GM18519 (cell line): ENCODE measurements at regions not wholly inside any gene's neighbourhood (a gene's known extent, or its start where the extent isn't known, plus 50 kb on each side); places are given as distances from the start of the nearest gene placed in this dataset.

ENCODE experiments used
- ATAC-seq: cut with Tn5 transposase; IDR thresholded peaks from one replicate; pipeline ENCODE4 v1.9.1; 2021; ENCODE audit warnings: mild to moderate bottlenecking, moderate library complexity; ENCODE audit not compliant: unreplicated experiment, low FRiP score

DNA sequence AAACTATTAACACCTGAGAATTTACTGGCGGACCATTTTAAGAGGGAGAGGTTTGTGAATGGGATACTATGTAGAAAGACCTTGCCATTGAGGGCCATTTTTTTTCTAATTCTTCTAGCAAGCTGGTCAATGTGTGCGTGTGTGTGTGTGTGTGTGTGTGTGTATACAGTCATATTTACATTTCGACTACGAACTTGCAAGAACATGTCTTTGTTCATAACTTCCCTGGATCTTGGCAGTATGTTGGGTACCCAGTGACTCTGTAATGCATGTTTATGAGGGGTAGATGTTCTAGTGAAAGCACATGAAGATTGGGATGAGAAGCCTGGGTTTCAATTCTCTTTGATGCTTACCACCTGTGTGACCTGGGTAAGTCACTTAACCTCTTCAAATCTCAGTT lies 133.6 kb downstream of the UBE2E3 start:
- no peak for ATAC-seq

GRCh38 chr2:181116261-181116660 lies 135.9 kb downstream of the UBE2E3 start:
- ATAC-seq, result no peak

- ATAC-seq, result no peak
Observed at GRCh38 chr2:181117206-181117925, 137.0 kb downstream of the UBE2E3 start.

GRCh38 chr2:181120625-181121024 lies 140.2 kb downstream of the UBE2E3 start:
- ATAC-seq, result no peak

- ATAC-seq, result no peak
Observed at GRCh38 chr2:181121996-181122395, 141.6 kb downstream of the UBE2E3 start.

DNA sequence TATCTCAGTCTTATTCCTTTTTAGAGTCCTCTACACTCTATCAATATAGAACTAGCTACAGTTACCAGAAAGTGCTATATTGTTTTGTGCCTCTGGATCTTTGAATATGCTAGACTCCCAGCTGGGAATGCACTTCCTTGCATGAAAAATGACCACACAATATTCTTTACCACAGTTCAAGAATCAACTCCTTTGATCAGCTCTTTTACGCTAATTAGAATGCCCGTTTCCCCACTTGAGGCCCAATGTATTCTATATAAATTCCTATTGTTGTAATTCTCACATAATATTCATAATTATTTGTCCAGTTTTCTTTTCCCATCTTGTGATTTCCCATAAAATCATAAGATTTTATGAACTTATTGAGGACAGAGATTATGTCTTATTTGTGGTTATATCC lies 142.2 kb downstream of the UBE2E3 start:
- no peak for ATAC-seq

DNA sequence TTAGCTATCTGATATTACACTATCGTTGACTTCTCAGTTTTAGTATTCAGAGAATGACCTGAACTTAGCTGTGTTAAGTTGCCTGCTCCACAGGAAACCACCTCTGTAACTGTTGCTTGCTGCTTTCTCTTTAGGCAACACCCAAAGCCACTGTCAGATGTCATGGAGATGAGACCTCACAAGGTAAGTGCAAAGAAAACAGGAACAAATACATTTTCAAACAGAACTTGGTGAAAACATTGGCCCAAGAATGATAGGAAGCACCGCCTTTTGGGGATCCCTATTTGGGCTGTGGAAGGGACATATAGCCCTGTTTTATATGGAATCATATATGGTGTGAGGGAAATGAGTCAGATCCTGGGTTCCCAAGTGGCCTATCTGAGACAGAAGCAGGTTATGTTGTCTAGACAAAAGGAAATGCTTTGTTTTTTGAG lies 143.4 kb downstream of the UBE2E3 start:
- peak; percentile 89 for ATAC-seq

GRCh38 chr2:181124497-181124896 lies 144.1 kb downstream of the UBE2E3 start:
- no peak for ATAC-seq

DNA sequence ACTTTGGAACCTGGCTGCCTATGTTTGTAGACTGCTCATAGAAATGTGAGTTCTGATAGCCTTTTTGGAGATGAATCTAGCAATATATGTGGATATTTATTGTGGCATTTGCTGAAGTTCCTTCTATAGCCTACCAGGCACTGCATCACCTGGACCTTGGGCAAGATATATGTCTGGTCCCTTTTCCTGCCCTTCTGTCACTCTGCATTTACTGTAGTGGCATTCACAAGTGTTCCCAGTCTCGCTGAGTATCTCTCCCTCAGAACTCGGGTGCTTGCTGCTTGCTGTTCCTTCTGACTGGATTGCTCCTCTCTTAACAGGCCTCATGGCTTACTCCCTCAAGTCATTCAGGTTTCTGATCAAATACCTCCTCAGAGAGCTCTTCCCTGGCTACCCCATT lies 145.0 kb downstream of the UBE2E3 start:
- ATAC-seq, result no peak

- ATAC-seq, result no peak
Observed at GRCh38 chr2:181126311-181126868, 146.0 kb downstream of the UBE2E3 start.

DNA sequence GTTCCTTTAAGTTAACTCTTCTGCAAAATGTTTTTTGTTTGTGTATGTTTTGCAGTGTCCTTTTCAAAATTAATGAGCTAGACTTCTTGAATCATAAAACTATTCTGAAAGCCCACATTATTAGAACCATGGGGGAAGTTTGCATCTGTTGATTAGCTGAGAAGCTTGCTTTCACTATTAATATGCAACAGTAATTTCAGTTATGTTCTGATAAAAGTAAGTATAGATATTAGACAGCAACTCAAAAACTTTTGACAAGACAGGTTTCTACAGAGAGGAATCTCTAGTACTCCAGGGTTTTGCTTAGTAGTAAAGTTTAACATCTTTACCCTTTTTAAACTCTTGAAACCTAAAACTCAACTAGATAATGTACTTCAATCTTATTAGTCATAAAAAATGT lies 147.8 kb downstream of the UBE2E3 start:
- ATAC-seq, result peak; percentile 84

GRCh38 chr2:181129364-181130056 lies 149.1 kb downstream of the UBE2E3 start:
- no peak for ATAC-seq

DNA sequence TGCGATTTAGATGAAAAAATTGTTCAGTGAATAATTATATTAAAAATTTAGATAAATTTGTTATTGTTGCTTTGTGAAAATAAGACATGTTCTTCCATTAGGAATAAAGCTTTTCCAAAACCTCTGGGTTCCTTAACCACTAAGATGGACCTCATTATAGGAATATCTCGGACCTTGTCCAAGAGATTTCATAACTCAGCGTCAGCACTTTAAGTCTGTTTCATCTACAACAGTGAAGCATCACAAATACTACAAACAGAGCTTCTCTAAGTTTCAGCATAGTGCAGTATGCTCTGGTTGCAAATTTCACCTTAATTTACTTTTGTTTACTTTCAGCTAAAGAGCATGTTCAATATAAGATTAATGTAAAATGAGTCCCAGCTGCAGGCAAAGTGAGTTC lies 150.3 kb downstream of the UBE2E3 start:
- no peak for ATAC-seq

DNA sequence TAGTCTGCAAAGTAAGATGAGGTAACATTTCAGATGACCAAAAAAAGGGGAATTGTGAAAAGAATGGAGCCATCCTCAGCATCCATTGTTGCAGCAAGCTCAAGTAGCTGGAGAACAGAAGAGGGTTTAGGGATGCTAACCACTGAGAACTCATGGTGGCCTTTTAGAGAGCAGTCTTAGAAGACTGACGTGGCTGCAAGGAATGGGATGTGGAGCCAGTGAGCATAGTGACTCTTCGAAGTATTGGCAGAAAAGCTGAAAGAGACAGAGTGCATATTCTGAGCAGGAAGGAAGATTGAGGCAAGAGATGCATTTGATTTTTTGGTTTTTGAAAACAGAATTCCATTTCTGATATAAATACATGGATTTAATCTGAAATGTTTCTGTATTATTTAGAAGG lies 151.2 kb downstream of the UBE2E3 start:
- ATAC-seq, result no peak

- no peak for ATAC-seq
Observed at GRCh38 chr2:181138816-181139215, 158.4 kb downstream of the UBE2E3 start.

GRCh38 chr2:181139831-181140230 lies 159.4 kb downstream of the UBE2E3 start:
- no peak for ATAC-seq

DNA sequence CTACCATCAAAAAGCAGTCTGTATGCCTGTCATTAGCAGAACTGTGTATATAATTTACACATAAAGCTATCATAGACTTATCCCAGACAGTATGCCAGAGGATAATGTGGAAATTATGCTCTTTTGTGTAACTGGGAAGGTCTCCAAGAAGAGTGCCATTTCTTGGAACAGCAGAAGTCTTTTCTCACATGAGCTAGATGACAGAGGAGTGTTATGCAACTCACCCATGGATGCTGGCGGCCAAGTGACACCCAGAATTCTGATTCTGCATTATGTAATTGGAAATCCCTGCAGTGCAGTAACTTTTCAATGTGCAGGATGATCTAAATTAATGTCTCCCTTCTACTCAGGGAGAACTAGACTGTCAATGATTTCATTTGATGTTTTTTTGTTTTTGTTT lies 160.0 kb downstream of the UBE2E3 start:
- no peak for ATAC-seq

DNA sequence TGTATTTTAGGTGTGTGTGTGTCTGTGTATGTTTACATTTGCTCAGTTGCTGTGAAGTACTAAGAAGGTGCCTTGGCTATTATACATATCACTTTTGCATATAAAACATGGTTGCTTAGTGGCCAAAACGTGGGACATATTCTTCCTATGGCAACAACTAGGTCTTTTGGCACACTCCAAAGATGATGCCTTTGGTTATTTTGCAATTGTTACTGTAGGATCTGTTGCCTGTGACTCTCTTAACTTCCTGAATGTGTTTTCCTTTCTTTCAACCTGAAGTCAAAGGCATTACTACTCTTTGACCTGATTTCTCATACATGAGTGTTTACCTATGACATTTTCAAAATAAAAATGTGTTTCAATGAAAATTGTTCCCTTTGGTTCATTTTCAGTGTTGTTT lies 160.5 kb downstream of the UBE2E3 start:
- ATAC-seq, result no peak

DNA sequence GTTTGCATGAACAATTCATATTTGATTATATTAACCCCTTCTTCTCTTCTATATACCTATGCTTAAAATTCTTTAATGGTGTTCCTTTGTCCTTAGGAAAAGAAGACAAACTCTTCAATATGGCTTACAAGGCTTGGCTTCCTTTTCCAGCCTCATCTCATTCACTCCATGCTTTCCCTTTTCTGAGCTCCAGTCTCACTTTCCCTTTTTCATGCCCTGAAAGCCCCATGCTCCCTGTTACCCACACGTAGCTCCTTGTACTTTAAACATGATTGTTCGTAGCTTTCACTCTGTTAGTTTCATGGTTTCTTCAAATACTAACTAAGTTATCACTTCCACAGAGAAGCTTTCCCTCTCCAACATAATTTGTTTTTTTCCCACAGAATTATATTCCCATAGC lies 161.3 kb downstream of the UBE2E3 start:
- no peak for ATAC-seq

DNA sequence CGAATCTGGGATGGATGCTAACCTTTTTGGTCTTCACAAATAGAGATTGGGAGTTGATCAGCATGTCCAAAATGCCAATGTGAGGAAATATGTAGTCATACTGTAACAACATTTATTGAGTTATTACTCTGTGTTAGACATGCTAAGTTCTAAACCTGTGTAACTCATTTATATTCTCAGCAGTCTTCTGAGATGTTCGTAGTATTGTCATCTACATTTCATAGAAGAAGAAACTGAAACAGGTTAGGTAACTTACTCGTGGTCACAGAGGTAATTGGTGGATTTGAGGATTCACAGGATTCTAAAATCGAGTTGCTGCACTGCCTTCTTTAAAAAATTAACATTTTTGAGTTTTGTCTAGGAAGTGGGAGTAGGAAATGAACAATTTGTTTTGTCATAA lies 162.1 kb downstream of the UBE2E3 start:
- peak; percentile 61 for ATAC-seq

DNA sequence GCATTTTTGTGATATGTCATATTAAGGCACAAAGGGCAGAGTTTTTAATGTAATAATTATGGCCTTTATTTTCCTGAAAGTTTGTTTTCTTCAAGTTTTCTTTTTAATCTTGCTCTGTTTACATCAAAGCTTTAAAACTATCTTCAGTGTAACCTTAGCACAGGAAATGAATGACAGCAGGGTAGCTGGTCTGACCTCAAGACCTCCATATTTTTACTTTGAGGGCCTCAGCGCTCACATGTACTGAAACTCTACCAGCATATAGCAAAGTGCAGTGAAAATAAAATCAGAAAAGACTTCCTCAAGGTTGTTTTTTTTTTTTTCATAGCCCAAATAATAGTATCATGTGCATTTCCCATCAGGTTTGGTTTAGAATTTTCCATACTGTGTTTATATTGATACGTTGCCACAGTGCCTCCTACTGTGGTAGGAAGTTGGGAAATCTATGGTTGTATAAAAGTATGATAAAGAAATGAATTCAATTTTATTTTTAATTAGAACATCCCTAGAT lies 163.4 kb downstream of the UBE2E3 start:
- ATAC-seq, result no peak

GRCh38 chr2:181145645-181146044 lies 165.2 kb downstream of the UBE2E3 start:
- ATAC-seq, result no peak
